GM19351 (cell line): ENCODE measurements at regions not wholly inside any gene's neighbourhood (a gene's known extent, or its start where the extent isn't known, plus 50 kb on each side); places are given as distances from the start of the nearest gene placed in this dataset.

Experiments
- ATAC-seq: cut with Tn5 transposase; IDR thresholded peaks from one replicate; pipeline ENCODE4 v1.9.1; 2021; ENCODE audit warnings: mild to moderate bottlenecking, moderate library complexity; ENCODE audit not compliant: unreplicated experiment

DNA sequence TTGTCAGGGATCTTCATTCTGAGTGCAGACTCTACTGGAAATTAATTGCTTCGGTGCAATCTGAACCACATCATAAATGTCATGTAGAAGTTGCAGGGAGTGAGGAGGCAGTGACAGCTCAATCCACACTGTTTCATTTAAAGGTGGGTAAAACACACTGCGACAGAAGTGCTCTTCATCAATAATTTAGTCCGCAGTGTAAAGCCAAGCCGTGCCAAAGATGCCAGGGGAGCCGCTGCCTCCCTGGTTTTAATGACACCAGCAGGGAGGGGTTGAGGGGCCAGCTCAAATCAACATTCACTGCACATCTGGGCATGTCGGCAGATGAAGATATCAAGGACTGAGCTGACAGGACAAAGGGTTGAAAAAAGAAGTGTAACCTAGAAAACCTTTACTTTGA lies 305.7 kb upstream of the VRK2 start:
- no peak for ATAC-seq

GRCh38 chr2:57753636-57754035 lies 293.0 kb upstream of the VRK2 start:
- no peak for ATAC-seq

GRCh38 chr2:57758686-57759085 lies 287.9 kb upstream of the VRK2 start:
- ATAC-seq, result no peak

DNA sequence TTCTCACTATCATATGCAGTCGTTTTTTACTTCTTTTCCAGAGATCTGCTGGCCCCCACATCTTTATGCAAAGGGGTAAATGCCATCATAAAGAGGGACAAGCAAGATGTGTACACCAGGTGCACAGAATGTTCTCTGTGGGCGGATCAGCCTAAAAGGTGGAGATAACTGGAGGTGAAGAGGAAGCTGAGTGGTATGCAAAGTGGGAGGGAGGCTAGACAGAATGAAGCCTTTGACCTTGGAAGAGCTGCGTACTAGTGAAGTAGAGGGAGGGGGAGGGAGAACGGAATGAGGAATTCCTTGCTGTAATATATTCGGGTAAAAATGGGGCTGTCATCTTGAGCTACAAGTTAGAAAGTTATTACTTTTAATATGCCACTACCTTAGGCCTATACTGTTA lies 287.5 kb upstream of the VRK2 start:
- ATAC-seq, result no peak

- peak; percentile 85 for ATAC-seq
Observed at GRCh38 chr2:57759822-57760300, 286.7 kb upstream of the VRK2 start.

- peak; percentile 59 for ATAC-seq
Observed at GRCh38 chr2:57760381-57760801, 286.2 kb upstream of the VRK2 start.

DNA sequence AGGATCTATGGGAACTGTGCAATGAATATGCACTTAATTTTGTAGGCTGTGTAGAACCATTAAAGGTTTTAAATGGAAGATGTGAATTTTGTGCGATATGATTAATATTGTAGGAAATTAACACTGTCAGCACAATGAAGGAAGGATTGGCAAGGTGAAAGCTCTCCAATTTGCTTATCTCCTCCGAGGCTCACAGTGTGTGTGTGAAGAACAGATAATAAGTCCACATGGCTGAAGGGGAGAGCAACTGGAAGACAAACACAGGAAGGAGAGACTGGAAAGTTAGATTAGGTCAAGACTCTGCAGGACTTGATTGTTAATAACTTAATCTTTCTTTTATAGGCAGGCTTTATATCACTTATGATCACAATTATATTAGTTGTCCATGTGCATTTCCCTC lies 269.7 kb upstream of the VRK2 start:
- no peak for ATAC-seq

GRCh38 chr2:57782587-57782986 lies 264.0 kb upstream of the VRK2 start:
- no peak for ATAC-seq

- no peak for ATAC-seq
Observed at GRCh38 chr2:57793310-57793709, 253.3 kb upstream of the VRK2 start.

DNA sequence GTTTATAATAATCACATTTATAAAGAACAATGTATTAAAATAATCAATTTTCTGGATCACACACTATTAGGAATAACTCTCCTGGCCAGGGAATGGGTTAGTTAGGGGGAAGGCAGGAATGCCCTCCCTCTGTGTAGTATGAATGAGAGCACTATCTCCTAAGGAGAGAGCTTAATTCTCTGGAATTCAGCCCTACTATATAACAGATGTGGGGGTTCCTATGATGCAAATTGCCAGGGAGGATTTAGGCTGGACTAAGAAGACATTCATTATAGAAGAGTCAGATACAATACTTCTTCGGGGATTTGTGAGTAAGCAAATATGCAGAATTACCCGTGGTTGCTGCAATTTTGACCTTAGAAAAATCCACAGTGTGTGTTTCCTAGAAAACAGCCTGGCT lies 250.1 kb upstream of the VRK2 start:
- ATAC-seq, result no peak

DNA sequence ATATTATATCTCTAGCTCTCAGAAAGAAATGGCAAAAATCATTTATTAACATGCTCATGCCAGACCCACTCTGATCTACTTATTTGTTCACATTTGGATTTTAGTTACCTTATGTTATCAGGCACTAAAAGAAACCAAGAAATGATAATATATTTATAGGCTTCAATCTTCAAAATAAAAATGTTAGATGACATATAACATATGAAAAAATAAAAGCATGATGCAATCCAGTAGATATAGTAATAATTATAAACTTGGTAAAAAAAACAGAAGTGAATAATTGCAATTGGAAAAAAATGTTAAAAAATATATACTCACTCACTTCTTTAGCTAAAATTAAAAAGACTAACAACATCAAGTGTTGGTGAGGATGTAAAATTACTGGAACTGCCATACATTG lies 248.3 kb upstream of the VRK2 start:
- ATAC-seq, result no peak

GRCh38 chr2:57802243-57802642 lies 244.4 kb upstream of the VRK2 start:
- ATAC-seq, result no peak

GRCh38 chr2:57804971-57805370 lies 241.6 kb upstream of the VRK2 start:
- no peak for ATAC-seq

DNA sequence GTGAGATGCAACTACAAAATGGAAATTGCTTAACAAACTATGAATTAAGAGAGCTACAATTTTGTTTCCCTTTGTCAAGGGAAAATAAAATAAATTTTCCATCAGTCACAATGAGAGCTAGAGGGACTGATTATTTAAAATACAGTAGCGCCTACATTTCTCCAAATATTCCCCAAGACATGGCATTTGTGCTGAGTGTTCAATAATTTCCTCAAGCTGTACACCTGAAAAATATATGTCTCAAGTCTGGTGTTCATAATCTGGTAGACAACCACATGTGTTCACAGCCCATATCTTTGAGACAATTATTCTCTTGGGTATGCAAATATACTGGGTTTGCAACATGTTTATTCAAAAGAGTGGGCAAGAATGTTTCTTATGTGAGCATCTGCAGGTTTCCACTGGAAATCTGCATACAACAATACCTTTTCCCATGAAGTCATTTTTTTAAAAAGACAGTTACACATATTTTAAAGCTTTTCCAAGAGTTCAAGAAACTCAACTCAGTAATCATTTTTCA lies 240.1 kb upstream of the VRK2 start:
- ATAC-seq, result no peak

DNA sequence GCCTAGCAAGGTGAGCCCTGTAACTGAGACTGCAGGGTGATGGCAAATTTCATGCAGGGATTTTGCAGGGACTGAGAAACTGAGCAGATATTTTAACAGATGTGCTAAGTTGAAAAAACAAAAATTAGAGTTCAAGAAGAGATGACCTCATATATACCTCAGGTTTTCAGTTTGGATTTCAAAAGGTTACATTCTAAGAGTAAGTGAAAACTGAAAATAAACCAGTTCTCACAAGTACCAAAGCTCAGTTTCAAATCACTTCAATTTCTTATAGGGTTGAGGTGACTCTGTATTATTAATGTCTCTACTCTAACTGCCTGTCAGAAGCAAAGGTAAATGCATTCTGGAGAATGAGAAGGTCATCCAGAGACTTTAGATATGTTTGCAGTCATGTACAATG lies 237.4 kb upstream of the VRK2 start:
- peak; percentile 97 for ATAC-seq

GRCh38 chr2:57821088-57821487 lies 225.5 kb upstream of the VRK2 start:
- no peak for ATAC-seq

DNA sequence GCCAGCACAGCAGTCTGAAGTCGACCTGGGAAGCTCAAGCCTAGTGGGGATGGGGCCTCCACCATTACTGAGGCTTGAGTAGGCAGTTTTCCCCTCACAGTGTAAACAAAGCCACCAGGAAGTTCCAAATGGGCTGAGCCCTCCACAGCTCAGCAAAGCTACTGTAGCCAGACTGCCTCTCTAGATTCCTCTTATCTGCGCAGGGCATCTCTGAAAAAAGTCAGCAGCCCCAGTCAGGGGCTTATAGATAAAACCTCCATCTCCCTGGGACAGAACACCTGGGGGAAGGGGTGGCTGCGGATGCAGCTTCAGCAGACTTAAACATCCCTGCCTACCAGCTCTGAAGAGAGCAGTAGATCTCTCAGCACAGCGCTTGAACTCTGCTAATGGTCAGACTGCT lies 218.4 kb upstream of the VRK2 start:
- no peak for ATAC-seq

- ATAC-seq, result no peak
Observed at GRCh38 chr2:57834666-57835065, 211.9 kb upstream of the VRK2 start.

DNA sequence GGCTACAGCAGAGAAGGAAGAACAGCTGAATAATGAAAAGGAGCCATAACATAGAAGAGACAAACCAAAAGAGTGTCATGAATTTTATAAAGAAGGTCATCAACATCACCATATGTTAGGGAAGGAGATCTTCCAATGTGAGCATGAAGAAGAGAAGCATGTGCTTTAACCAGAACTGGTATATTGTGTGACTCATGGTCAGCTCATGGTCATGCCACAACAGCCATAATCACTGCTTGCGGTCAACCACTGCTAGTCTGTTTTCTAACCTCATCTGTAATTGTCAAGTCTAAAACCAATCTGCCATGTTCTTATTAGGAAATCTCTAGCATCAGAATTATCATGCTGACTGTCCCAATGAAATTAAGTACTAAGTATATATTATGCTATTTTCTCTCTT lies 204.1 kb upstream of the VRK2 start:
- no peak for ATAC-seq

DNA sequence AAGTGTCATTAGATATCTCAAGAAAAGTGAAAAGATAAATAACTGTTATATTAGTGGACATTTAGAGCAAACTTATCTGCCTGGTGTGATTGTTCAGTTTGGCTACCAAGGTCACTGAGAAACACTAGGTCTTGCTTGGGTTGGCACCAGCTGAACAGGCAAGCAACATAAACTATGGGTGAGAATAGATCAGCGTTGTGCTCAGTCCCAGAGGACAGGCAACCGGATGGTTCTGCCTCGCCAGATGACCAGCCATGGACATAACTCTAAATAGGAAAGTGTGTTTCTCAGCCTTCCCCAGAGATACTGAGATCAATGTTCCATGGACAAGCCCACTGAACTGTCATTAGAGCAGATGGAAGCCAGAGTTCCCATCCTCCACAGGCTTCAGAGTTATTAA lies 203.4 kb upstream of the VRK2 start:
- no peak for ATAC-seq

DNA sequence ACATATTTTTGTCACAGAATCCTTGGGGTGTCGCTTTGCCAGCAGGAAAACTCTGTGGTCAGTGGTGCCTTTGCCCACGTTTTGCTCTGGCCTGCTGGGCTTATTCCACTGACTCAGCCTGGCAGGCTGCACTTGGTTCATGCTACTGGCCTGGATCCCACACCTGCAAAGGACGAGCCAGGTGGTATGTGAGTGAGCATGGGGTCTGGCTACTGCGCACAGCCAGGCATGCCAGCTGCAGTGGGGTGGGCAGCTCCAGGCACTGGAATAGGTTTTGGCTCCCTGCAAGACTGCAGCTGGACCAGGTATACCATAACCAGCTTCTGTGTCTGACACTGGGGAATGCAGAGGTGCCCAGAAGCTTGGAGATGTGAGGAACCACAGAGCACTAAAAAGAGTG lies 197.9 kb upstream of the VRK2 start:
- no peak for ATAC-seq

- no peak for ATAC-seq
Observed at GRCh38 chr2:57849843-57850242, 196.8 kb upstream of the VRK2 start.

DNA sequence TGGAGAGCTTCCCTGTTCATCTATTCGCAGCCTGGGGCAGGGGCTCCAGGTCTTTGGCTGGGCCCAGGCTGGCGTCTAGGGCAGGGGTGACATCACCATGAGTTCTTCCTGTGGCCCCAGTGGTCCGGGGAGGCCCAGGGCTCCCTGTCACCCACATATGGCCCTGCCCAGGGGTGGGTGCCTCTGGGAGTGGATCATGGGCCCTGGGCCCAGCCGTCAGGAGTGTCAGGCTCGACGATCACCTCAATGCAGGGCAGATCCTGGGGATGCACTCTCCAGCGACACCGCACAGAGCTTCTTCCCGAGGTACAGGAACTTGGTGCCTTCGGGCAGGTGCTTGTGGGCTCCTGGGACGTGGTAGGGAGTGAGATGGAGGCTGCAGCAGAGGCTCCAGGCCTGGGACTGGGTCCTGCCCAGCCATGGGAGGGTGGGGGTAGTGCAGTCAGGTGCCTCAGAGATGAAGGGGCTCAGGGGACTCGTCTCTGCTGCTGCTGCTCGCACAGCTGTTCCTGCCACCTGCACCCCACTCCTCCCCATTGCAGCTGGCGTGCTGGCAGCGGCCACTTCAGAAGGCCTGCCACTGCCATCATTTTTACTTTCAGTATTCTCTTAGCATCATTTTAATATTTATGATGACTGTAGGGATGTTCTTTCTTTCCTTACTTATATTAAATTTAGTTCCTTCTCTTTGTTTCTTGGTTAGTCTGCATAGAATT lies 196.0 kb upstream of the VRK2 start:
- ATAC-seq, result no peak
